Retinal pigment epithelial cell (primary cell): ENCODE measurements at regions not wholly inside any gene's neighbourhood (a gene's known extent, or its start where the extent isn't known, plus 50 kb on each side); places are given as distances from the start of the nearest gene placed in this dataset.

Experiments used
- DNase-seq: peaks from one replicate; pipeline ENCODE4 v3.0.0-alpha.2; 2010; ENCODE audit warnings: low read depth
- H3K4me3 ChIP-seq: 2 replicates; pipeline ENCODE4 v1.5.1; 2011; ENCODE audit warnings: mild to moderate bottlenecking, low read length, control low read depth, moderate library complexity
- CTCF ChIP-seq: conservative IDR thresholded peaks from 2 replicates; pipeline ENCODE4 v1.5.1; 2011; ENCODE audit warnings: low read depth, low read length, control low read depth, inconsistent platforms

- no peak for DNase-seq
- H3K4me3 ChIP-seq = no peak overlapping the region
- TF ChIP-seq CTCF = no peak
Observed at GRCh38 chrX:137982472-137983172, 416.7 kb downstream of the ZIC3 start.

- DNase-seq = no peak
- no peak for TF ChIP-seq CTCF
- no peak overlapping the region for H3K4me3 ChIP-seq
Observed at GRCh38 chrX:137988470-137988869, 422.5 kb downstream of the ZIC3 start.

DNA sequence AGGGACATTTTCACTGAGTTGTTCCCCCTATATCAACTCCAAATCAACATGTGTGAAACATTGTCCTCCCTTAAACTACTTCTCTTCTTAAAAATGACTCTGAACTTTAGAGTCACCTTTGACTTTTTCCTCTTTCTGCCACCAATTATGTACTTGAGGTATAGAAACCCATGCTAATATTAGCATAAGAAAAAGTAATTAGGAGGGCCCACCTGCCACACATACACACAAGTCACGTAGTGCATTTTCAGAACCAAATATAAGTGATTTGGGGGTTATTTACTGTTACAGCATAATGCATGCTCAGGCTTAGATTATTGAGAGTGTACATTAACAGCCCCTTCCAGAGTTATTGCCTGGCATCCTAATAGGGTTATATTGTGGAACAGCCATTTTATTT is 432.7 kb downstream of the ZIC3 start:
- no peak for DNase-seq
- no peak overlapping the region for H3K4me3 ChIP-seq
- no peak for TF ChIP-seq CTCF

DNA sequence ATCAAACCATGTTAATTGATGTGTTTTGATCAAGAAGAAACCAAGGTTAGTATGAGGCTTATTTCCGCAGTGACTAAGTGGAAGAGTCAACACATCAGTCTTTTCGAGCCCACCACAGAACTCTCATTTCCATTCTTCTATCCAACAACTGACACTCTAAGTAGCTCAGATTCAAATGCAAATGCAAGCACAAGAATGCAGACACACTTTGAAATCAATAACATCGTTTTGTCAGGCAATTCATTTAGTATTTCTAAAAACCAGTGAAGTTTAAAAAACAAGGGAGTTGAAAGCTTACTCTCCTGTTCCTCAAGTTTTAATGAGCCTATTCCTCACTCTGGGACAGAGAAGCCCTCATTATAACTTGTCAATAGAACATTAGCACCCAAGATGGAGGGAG is 433.1 kb downstream of the ZIC3 start:
- TF ChIP-seq CTCF = no peak
- DNase-seq = no peak
- no peak overlapping the region for H3K4me3 ChIP-seq

GRCh38 chrX:137999552-137999951 is 433.6 kb downstream of the ZIC3 start:
- H3K4me3 ChIP-seq = no peak overlapping the region
- DNase-seq = no peak
- TF ChIP-seq CTCF = no peak

GRCh38 chrX:138001226-138001625 is 435.3 kb downstream of the ZIC3 start:
- no peak for TF ChIP-seq CTCF
- no peak for DNase-seq
- no peak overlapping the region for H3K4me3 ChIP-seq

DNA sequence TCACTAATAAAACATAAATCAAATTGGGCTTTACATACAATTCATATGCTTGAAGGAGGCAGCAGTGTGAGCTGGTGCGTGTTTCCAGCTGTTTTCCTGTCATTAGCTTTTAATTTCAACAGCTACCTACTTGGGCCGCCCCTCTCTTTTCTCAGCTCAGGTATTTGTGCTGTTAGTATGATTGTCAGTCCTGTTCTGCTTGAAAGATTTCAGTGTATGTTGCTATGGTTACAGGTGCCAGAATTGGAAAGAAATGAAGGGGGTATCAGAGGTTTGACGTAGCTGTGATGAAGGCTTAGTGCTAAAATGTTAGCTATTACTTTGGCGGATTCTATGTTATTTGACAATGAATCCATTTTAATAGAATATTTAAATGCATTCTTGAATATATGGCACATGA is 440.3 kb downstream of the ZIC3 start:
- no peak for TF ChIP-seq CTCF
- no peak for DNase-seq
- no peak overlapping the region for H3K4me3 ChIP-seq
